Inflammatory macrophage (primary cell): ENCODE measurements at regions not wholly inside any gene's neighbourhood (a gene's known extent, or its start where the extent isn't known, plus 50 kb on each side); places are given as distances from the start of the nearest gene placed in this dataset.
A peak's percentile ranks its signal among the peaks of the same experiment; 100 is the strongest.
"Not testable (repeated sequence)": the region's sequence is repeated elsewhere in the genome, so short reads cannot be mapped to it uniquely, and the experiment has no call there.

Experiments used
- DNase-seq, 2 donors: peaks; one replicate each; pipeline ENCODE4 v3.0.0-alpha.2; 2020 to 2022

DNA sequence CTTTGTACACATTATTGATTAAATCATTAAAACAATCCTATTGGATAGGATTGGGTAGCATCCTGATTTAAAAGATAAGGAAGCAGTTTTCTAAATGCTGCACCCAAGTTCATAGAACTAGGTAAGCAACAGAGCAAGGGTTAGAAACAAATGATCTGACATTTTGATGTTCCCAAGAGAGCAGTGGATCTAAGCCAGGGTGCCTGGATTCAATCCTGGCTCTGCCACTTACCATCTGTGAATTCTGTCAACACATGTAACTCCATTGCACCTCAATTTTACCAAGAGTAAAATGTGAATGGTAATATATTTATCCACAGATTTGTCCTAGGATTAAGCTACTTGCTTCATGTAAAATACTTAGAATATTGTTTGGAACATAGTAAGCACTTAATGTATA is 982.6 kb upstream of the FANCL start:
- DNase-seq = no peak

DNA sequence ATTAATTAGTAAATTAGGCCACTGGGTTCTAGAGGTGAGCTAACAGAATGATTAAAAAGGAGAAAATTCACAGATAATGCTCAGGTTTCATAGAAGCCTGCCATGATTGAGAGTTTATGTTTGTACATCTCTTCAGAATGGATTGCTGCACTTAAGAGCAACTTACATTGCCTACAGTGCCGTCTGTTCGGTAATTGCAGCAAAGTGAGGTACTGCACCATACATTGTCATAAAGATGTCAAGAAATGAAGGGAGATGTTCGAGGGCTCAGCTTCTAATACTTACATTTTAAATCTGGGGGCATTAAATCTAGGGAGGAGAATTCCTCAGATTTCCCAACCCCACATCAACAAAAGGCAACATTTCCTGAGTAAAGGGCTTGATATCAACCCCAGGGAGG is 976.2 kb upstream of the FANCL start:
- DNase-seq = no peak

DNA sequence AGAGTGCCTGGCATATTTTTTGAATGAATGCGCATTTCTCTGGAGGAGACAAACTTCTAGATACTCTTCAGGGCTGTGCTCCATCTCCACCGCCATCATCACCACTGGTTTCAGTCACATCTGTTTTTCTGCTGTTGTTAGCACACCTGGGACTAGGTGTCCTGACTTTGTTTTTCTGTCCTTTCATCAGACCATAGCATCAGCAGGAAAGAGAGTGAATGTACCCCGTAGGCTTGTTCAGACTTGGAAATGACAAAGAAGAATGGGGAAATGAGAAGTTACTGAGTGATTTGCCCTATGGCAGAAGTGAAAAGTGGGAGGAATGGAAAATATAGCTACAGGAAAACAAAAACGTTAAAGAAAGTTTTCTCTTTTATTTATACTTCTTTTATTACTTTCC is 965.2 kb upstream of the FANCL start:
- no peak for DNase-seq

DNA sequence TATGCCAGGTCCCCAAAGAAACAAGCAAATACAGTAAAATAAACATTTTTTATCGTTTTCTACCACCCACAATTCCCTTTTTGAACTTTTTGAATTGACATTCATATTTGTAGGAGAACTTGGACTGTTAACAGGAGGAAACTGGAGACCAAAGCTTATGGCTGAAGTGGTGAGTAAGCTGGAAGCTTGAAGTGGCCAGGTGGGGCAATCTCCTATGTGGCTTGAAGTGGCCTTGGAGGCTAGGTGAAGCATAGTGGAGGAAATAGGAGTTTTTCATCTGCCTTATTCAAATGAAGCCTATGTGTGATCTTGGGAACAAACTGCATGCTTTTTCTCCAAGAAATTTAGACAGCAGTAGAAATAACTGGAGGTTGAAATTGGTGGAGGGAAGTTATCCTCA is 962.9 kb upstream of the FANCL start:
- no peak for DNase-seq

DNA sequence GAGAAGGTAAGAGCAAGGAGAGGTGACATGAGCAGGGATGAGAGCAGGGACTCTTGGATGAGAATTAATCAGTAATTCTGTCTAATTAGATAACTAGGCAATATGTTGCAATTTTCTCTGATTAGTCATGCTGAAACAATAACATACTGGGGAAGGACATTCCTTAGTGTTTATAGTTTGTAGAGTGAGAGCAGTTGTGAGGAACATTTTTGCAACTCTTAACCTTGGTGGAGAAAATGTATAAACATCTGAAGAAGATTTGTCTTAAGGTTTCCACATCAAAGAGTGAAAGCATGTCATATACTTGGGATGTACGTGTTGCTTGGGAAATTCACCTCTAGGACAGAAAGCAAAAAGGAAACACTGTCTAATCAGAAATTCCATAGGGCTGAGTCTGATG is 955.4 kb upstream of the FANCL start:
- no peak for DNase-seq

DNA sequence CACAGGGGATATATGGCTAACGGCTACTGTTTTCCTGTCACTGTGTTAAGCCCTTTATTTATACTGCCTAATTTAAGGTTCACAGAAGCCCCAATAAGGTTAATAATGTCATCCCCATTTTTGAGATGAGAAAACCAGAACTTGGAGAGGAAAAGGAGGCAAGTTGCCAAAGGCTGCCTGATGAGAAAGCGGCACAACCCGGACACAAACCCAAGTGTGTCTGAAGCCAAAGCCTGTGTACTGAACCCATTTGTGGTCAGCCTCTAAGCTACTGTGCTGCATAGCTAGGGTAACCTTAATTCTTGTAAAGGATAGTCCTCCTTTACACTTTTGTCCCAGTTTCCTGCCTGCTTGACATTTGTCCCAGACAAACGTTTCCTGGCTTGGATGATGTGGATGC is 954.7 kb upstream of the FANCL start:
- no peak for DNase-seq

DNA sequence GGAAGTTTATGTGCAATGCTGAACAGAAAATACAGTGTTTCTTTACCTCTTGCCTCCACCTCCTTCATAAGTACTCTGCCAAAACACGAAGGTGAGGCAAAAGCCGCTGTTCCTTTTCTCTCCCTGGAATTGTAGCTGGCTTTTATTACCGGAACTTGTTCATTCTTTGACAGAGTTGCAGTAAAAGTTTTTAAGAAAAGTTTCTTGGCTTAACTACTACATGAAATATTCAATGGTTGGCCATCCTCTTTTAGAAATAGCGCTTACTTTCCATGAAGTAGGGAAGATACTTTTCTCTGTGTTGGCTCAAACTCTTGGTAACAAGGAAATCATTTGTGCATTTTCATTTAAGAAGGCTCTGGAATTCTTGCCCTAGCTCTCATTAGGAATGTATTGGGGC is 950.7 kb upstream of the FANCL start:
- no peak for DNase-seq

DNA sequence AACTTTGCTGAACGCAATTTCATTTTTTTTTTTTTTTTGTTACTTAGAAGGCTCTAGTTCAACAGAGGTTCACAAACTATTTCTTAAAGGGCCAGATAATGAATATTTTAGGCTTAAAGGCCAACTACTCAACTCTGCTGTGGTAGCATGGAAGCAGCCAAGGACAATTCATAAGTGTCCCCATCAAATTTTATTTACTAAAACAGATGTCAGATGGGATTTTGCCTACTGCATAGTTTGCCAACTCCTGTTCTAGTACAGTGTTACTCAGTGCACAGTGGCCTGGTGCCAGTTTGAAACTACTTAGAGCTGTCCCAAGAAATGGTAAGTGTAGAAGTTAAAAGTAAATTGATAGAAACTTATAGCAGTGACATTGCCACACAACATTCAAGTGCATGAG is 949.4 kb upstream of the FANCL start:
- DNase-seq = no peak

DNA sequence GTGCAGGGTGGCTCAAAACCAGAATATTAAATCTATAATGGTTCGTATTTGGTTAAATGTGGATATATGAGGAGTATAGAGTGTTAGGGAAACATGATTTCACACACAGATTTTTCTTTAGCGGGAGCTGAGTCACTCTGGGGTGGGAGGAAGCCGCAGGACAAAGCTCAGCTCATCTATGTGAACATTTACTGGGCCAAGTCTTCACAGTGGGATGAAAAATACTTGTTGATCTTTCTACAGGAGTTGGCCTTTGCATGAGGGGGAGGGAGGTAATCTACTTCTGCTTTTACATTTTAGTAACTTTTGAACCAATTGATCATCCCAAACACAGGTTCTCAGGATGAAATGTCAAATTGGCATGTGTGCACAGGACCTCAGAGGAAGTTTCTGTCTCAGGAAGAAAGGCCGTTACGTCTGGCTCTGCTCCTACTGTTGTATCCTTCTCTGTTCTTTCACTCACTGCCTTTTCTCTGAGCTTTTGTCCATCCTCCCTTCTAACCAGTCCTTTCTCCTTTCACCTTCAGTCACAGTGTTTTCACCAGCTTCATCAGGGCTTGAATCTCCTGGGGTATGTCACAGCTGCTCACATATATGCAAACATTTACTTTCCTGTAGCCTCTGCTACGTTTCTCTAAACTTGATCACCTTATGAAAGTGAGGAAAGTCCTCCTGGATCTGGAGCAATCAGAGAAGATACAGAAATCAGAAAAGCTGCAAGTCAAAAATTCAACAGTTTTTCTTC is 943.3 kb upstream of the FANCL start:
- DNase-seq = peak in 1 of 2 donors; percentile 31

DNA sequence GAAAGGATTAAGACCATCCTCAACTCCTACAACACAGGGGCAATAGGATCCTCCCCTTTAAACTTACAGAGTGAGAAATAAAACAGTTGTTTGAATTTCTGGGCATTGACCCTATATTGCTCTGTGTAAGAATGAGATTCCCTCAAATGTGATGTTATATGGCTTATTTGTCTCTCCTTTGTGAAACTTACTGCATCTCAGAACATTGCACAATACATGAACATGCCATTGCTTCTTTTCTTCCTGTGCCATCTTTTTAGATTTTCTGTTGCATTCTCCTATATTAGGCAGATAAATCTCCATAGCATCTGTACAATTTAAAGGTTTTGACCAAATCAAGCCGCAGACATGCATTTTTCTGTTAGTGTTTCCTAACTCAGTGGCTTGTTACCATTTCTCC is 941.9 kb upstream of the FANCL start:
- DNase-seq = no peak

DNA sequence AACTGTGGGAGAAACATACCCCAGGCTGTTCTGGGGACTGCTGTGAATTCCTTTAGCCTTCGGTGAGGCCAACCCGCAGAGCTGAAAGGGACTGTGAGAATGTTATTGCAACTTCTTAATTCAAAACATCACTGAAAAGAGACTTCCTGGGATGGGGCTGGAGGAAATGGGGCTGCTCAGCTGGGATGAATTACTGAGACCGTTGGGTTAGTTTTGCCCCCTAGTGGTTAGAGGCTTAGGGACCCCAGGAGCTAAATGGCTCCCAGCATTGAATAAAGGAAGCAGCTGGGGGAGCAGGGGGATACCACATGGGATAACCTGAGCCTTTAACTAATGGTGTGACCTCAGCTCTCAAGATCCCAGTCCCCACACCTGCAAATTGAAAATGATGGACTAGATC is 941.1 kb upstream of the FANCL start:
- DNase-seq = no peak

DNA sequence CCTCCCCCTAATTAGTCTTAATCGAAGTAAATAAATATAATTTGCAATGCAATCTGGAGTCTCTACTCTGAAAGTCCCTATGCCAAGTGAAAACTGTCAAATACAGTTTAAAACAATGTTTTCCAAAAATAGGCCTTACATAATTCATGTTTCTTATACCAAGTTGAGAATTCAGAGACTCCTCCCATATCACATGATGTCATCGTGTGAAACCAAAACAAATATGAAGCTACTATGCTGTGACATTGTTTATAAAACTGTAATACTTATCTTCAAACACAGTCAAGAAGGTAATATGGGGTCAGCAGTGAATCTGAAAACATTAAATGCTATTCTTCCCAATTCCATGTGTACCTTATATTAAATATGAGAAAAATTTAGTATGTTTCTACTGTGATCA is 940.2 kb upstream of the FANCL start:
- no peak for DNase-seq

DNA sequence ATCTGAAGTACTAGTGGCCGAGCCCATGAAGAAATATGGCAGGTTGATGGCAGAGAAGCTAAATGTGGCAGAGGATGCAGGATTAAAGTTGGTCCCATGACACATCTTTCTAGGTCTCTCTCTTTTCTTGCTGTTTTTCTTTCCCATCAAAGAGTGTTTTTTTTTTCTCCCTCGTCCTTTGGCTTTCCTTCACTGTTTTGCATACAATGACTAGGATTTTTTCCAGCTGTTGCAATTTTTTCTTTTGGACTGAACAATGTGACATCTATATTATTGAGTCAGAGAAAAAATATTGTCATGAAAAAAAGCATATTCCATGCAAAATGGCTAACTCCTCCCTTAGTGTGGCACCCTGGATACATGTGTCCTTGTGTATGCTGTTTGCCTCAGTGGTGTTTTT is 939.5 kb upstream of the FANCL start:
- no peak for DNase-seq

DNA sequence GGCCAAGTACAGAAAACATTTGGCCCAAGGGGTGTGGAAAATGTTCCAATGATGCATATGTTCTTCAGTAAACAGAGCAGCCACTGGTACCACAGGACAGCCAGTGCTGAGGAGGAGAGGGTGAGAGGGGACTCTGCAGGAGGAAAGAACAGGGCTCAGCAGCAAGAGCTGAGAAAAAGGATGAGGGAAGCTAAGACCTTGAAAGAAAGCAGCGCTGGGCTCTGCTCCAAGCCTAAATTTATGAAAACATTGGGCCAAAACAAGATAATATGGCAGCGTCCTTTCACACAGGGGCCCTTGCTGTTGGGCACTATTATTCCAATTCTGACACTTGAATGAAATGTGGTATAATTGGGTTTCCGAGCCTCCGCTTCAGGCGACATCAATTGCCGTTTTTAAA is 939.0 kb upstream of the FANCL start:
- no peak for DNase-seq

DNA sequence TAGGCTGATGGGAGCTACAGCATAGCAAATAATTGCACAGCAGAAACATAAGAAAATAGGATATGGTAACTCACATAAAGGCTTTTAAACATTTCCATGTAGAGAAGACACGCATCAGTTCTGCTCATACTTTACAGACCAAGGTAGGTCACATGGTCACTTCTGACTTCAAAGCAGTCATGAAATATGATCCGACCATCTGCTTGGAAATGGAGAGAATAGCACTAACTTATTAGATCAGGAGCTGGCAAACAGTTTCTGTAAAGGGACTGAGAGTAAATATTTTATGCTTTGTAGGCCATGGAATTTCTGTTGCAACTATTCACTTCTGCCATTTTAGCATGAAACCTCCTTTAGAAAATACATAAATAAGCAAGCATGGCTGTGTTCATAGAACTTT is 936.6 kb upstream of the FANCL start:
- DNase-seq = no peak

DNA sequence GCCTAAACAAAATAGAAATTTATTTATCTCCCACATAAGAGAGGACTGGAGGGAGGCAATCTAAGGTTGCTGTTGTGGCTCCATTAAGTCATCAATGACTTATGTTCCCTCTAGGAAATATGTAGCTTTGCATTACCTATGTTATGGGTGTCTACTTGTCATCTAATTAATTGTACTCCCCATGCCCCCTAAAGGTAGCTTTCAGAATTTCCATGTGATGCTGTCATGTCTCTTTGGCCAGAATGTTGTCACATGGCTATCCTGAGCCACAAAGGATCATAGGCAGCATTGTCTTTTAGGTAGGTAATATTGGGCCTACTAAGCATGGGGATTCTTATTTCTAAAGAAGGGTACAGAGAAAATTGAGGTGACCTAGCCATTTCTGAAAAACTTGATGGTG is 935.6 kb upstream of the FANCL start:
- no peak for DNase-seq

DNA sequence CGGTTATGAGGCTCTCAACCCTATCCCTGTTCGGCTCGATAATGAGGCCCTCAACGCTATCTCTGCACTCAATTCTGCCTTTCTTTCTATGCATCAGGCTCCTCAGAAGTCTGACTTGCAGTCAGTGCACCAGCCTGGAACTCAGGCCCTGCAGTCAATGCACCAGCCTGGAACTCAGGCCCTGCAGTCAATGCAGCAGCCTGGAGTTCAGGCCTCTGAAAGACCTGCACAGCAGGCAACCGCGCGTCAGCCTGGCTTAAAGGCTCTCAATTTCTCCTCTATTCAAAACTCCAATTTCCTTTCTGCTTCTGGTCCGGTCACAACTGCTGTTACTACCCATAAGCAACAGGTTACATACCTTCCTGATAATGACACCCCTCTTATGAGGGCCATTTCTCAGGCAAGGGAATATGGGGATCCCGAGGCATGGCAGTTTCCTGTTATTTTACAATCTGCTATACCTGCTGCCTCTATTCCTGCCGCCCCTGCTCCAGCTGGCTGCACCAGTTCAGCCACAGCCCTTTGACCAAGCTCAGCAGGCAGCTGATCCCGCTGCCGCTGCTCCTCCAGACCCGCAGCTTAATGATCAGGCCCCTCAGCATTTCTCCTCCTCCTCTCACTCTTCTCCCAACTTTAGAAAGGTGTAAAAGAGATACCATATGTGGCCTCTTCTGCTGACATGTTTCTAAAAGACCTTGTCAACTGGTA is 933.6 kb upstream of the FANCL start:
- no peak for DNase-seq

DNA sequence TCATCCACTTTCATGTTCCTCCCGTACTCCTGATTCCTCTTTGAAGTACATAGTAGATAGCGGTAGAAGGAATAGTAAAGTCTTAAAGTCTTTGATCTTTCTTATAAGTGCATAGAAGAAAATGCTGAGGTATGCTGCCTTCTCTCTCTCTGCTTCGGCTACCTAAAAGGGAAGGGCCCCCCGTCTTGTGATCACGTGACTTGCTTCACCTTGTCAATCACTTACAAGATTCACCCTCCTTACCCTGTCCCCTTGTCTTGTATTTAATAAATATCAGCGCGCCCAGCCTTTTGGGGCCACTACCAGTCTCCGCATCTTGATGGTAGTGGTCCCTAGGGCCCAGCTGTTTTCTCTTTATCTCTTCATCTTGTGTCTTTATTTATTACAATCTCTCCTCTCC is 932.2 kb upstream of the FANCL start:
- no peak for DNase-seq

DNA sequence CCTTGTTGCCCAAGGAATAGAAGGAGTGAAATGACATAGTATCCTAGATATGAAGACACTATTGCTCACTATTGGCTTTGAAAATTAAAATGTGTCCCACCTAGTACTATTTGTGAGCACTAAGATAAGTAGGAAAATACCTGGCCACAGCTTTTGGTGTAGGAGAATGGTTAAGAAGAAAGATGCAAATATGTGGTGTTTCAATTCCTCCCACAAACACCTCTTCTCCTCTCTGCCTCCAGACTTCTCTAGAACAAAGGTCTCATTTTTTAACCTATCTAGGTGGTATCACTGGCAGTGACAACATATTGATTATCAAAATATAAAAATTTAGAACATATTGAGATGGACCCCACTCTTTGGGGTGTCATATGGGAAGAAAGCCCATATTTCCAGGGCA is 929.9 kb upstream of the FANCL start:
- DNase-seq = no peak

DNA sequence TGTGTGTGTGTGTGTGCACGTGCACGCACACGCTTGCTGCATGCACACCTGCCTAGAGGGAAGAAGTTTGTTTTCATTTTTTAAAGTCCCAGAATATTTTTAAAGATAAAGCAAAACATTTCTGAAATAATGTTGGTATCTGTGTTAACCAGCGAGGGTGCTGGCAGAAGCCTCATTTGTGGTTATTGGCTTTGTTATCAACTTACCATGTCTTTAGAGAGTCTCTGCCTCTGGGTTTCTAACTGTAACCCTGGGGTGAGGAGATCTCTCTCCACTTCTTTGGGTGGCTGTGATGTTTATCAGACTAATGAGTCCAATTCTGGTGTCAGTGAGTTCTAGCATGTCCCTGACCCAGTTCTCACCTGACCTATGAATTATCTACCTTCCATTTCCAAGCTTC is 927.6 kb upstream of the FANCL start:
- no peak for DNase-seq

DNA sequence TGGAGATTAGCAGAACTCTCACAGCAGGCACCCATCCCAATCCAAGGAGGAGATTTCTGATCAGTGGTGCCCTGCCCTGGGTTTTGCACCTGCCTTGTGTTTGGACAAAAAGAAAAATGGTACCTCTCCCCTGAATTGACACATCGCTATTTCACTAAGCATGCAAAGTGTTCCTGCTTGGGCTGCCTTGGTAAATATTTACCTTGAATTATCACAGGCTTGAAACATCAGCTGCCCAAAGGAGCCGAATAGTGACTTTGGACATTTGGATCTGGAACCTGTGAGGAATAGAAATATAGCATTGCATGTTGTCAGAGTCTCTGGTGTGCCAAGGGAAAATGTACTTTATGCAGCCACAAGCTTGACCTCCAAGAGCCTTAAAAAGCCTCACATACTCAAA is 926.4 kb upstream of the FANCL start:
- DNase-seq = no peak

DNA sequence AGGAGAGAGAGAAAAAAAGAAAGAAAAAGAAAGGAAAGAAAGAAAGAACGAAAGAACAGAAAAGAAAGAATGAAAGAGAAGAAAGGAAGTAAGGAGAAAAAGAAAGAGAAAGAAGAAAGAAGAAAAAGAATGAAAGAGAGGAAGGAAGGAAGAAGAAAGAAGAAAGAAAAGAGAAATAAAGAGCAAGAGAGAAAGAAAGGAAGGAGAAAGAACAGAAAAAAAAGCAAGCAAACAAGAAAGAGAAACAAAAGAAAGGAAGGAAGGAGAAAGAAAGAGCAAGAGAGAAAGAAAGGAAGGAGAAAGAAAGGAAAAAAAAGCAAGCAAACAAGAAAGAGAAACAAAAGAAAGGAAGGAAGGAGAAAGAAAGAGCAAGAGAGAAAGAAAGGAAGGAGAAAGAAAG is 916.8 kb upstream of the FANCL start:
- DNase-seq = not testable (repeated sequence)

DNA sequence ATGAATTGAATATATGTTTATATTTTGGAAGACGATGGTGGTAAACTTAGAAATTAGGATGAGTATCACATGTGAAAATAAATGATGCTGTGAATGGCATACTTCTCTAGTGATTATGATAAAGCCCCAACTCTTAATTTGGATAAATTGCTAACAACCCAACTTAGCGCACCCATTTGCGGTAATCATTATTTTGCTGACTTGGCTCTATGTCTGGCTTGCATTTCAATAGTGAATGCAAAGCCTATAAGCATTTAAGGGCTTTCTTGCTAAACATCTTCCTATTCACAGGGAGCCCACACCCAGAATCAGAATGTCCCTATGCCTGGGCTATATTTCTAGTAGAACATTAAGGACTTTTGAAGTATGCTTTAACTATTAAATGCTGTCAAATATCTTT is 910.7 kb upstream of the FANCL start:
- no peak for DNase-seq

DNA sequence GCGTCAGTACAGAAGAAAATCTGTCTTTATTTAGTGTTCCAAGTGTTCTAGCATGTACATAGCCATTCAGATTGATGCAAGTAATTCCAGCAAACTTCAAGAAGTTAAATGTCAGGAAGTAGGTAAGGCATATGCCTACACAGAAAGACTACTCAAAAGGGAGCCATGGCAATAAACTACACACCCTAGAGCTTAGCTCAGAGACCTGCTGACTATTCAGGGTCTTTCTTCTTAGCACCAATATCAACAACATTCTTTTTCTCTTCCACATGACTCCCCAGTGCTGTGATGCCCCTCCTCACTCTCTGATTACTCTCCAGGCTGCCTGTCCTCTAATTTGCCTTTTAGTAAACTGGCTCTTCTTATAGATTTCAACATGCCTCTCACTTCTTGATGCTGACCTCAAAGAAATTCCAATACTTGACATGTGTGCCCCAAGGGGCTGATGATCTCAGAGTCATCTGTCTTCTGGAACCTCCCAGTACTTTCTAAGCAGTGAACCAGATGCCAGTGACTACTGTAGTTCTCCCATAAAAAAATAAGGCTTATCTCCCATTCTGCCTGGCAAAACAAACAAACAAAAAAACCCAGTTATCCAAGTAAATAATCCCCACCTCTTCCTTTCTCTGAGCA is 909.2 kb upstream of the FANCL start:
- no peak for DNase-seq
